Stimulated activated CD8-positive, alpha-beta memory T cell treated with anti-CD3 and anti-CD28 coated beads, Interleukin-4, amount 100 ng/mL, for 1 hour (primary cell): ENCODE measurements at regions not wholly inside any gene's neighbourhood (a gene's known extent, or its start where the extent isn't known, plus 50 kb on each side); places are given as distances from the start of the nearest gene placed in this dataset.

Source experiments
- DNase-seq, 2 donors: peaks; one replicate each; pipeline ENCODE4 v3.0.0-alpha.2; 2020; ENCODE audit warnings: low read depth in 2 of 2, low spot score in 1 of 2

DNA sequence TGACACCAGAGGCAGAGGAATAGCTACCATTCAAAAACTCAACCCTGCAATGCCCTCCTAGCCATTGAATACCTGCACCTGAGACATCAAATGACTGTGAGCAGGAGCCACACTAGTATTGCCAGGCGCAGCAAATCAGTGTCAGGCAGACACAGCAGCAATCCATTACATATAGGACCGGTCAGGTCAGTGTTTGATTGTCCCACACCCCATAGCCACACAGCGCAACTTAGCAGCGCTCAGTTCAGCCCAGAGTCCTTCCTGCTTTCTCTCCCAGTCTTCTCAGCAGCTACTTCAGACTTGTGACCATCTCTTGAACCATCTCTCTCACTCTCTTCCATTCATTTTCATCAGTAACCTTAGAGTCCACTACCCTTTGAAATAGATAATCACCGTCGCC is 181.6 kb upstream of the GPR12 start:
- no peak for DNase-seq

DNA sequence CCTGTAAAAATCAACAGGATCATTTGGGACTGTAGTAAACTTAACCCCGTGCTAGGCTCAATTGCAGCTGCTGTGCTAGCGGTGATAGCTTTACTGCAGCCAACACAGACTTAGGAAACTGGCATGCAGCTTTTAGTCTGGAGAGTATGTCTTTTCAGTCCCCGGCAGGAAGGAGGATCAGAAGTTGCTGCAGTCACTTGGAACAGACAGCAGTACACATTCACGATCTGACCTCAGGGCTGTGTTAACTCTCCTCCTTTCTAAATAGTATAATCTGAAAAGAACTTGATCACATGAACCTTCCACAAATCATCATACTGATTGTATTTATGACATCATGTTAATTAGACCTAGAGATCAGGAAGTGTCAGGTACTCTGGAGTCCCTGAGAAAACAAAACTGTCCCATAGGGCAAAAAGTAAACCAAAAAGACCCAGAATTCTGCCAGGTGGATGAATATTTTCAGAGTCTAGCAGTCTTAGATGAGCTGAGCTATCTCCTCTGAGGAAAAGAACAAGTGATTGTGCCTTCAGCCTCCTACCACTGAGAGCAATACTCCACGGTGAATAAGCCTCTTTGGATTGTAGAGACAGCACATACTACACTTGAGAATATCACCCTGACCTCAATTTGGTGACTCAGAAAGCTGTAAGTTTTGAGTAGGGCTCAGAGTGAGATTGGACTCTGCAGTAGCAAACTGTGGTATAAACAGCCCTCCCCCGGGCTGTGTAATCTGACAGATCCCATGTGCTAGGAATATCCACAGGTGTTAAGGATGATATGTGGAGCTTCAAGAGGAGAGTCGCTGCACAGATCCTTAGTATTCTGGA is 181.0 kb upstream of the GPR12 start:
- no peak for DNase-seq

DNA sequence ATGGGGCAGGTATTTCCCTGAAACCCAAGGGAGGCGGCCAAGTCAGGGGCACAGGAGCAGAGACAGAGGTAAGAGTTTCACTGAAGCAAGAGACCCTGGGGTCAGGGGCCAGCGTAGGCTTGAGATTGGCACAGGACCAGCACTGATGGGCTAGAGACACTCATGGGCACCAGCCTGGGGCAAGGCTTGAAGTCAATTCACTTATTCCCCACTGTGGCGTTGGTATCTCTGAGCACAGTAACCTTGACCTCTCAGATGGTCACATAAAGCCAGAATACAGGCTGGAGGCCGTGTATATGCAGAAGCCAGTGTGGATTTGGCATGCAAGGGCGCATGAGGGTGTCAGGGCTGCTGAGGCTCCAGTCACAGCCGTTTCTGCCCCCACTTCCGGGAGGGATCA is 173.5 kb upstream of the GPR12 start:
- no peak for DNase-seq

DNA sequence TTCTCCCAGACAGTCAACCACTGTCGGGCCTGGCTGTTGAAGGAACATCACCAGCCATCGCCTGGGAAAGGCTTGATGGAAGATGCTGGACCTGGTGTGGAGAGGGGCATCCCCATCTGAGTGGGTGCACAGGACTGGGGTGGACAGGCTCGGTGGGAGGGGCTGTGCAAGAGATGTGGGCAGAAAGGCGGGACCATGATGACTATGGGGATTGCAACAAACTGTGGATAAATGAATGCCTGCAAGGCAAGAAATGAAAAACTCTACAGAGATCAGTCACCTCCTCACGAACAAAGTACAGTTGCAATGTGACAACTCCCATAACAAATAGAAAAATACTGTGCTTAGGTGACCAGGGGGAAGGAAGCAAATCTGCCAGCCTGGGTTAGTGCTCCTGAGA is 171.9 kb upstream of the GPR12 start:
- DNase-seq = no peak

DNA sequence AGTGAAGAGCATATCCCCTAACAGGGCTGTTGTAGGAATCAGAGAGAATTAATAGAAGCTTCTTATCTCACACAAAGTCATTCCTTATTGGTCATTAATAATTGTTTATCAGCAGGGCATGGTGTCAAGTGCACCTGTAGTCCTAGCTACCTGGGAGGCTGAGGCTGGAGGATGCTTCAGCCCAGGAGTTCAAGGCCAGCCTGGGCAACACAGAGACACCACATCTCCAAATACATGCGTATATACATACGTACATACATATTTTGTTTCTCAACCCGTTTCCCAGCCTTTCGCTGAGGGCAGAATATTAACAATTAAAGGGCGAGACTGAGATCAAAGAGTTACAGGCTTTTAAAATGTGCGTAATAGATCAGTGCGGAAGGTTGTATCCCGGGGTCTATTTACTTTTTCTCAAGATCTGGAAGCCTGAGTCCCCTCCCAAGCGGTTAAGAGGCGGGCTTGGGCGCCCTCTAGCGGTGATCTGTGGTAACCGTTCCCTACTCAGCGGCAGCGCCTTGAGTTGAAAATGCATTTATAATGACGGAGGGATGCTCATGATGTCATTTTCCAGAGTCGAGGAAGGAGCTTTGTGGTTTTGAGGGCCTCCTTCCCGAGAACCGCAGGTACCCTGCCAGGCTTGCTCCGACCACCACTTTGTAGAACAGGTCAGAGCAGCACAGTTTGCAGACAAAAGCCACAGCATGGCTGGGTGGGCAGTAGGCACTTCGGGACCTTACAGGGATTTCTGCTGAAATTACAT is 169.6 kb upstream of the GPR12 start:
- peak; percentile 36 to 57 for DNase-seq

DNA sequence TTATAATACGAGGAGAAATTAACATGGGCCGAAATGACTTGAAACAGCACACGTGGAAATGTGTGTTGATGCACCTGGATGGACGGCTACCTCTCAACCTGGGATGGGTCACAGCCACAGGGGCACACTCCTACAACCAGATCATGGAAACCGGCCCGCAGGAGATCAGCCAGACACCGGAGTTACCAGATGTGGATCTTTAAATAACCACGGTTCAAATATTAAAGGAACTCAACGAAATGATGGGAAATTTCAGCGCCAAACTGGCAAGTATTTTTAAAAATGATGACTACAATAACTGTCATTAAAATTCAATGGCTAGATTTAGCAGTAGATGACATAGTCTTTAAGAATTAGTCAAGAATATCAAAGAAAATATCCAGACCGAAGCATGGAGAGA is 166.9 kb upstream of the GPR12 start:
- no peak for DNase-seq

DNA sequence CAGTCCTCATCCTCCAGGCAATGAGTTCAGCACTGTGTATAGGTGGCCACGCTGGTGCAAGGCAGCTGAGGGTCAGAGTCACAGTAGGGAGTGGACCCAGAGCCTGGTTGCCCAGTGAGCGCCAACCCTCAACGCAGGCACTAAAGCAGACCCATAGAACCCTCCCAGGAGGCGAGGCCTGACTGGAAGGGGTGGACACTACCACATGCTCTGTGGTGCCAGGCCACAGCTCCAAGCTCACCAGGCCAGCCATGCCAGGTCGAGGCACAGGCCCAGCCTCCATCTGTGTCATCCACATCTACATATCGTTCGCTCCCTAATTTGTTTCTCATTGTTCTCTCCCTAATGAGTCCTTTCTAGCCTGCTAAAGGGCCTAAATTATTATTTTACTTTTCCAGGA is 165.8 kb upstream of the GPR12 start:
- DNase-seq = no peak

DNA sequence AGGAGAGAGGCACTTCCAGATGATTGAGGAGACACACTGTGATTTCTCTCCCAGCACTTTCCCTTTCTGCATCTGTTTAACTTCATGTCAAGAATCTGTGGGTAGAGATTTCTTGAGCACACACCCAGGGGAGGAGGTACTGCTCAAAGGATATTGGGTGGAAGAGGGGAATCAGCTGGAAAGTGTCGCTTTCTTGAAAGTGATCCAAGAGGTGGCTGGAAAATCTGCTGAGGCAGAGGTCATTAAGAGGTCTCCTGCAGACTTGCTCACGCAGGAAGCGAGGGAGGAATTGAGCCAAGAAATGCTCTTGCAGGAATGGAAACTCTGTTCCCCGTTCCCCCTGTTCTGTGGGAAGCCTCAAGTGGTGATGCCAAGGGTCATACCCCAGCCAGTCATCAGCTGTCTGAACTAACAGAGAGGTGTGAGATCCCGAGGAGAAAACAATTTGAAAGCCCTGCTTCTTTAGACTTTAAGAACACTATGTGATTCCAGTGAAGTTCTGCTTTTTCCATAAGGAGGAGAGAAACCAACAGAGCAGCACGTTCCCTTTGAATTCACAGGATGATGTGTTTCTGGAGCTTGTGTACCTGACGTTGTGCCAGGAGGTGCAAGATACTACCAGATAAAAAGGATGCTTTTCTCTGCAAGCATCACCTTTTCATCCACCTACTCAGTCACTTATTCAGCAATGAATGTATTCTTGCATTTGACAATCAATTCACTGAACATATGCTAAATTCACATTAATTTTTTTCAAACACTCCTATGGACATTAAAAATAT is 163.4 kb upstream of the GPR12 start:
- DNase-seq = no peak

DNA sequence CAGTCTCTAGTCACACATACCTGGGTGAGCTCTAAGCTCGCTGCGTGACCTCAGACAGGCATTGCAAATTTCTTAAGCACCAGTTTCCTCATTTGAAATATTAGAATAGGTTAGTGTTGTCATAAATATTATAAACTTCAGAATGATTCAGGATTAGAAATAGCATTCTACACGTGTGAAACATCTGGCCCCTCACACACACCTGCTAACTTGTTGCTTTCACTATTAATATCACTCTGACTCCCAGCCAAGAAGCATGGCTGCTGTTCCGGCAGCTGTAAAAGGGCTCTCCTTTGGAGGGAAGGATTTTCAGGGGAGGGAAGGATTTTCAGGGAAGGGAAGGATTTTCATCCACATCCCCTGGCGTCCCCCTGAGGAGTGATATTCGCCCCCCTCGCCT is 161.3 kb upstream of the GPR12 start:
- no peak for DNase-seq

DNA sequence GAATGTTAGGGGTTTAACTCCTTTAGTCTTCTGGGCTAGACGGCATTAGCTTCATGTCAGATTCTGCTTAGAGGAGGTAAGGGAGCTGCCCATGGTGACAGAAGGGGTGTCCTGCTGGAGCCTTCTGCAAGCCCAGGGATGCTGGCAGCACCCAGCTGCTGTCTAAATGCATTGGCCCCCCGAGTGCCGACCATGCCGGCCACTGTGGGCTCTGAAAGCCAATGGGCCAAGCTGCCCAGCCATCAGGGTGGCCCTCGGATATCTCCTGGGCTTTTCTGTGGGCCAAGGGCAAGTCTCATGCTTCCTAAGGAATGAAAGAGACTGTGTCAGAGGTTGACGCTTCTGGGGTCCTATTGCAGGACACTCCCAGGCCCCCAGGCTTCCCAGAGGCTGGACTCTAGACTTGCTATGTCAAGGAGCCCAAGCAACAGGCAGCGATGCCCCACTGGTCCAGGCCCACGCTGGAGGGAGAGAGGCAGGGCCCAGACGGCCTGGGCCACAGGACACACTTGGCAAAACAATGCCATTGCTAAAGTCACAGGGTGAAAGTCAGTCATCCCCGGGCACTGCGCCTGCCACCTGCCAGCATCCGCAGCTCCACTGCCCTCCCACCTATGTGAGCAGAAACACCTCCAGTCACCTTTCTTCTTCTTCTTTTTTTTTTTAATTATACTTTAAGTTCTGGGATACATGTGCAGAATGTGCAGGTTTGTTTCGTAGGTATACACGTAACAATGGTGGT is 160.2 kb upstream of the GPR12 start:
- no peak for DNase-seq

DNA sequence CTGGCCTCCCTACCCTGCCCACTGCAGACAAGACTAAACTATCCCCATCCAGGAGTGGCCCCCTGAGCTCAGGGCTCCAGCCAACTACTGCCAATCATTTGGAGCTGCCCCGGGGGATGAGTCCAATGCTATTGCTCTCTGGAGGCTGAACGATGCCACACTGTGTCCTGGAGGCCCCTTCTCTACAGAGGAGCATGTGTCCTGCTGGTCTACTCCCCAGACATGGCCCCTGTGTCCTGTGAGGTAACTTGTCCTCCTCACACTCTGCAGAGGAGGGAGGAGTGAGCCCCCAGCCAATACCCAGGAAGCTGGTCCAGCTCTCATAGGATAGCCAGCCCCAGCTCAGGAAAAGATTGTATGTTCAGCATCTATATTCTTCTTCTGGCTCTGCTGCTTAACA is 159.1 kb upstream of the GPR12 start:
- no peak for DNase-seq

DNA sequence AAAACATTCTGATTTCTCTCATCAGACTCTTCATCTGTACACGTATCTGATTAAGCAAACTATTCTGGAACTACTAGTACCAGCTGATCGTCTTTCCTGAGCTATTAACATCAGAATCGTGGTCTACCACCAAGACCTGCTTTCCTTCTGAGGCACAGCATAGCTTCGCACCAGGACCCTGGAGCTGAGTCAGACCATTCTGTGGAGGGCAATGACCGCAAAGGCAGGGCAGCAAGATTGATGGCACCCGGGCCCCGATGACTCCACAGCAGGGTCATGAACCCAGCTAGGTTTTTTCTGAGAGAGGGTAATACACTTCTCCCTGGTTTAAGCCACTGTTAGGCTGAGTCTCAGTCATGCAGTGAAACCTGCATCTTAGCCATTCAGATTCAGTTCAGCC is 158.7 kb upstream of the GPR12 start:
- no peak for DNase-seq

DNA sequence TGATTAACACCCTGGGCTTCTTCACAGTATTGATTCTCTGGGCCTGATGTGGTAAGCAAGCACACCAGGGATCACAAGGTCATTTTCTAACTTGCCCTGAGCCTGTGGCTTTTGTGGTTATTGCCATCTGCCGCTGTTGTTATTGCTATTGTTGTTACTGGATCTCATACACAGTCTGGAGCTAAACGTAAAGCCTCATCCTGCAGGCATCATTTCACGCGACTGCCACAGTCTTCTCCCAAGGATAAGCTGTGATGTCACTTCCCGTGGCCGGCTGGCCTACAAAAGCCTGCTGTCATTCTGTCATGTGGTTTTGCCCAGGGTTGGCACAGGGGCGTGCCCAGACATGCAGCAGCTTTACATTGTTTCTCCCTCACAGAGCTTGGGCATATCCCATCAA is 154.0 kb upstream of the GPR12 start:
- DNase-seq = no peak

DNA sequence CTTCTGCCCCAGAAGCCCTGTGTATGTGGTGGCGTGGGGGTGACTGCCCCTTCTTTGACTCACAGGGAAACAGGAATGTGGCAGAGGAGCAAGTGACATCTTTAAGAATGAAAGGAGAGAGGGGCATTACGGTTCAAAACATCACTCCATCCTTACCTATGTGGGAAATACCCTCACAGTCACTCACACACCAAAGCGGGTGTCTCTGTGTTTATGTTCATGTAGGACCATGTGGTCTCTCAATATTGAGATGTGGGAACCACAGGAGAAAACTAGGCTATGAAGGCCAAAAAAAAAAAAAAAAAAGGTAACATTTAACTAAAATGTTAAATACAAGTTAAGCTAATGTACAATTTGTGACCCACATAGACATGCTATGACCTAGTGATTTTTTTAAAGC is 153.6 kb upstream of the GPR12 start:
- DNase-seq = no peak

DNA sequence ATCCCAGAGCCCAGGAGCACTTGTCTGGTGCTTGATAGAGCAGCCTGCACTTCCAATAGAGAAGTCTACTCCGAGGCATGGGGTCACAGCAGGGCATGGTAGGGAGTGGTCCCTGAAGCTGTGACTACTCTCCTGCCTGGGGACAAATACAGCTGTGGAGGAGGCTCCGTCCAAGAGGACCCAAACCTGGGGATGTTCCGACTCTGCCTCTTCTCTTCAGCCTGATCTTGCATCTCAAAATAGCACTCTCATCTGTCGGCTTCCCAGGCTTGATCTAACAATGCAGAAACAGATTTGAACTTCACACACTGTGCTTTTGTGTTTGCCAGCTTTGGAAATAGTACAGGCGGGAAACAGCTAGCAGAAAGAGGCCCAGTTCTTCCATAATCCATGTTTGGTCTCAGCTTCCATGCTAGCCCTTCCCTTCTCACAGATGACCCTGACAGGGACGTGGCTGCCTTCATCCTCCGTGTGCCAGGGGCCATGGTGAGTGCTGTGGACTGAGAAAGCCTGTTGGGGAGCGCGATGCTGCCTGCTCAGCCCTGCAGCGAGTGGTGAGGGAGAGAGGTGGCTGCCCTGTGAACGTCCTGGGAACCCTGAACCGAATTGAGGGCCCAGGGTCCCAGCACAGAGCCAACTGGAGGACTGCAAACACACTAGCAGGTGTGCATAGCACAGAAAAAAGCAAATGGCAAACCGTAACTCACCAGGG is 150.3 kb upstream of the GPR12 start:
- no peak for DNase-seq

DNA sequence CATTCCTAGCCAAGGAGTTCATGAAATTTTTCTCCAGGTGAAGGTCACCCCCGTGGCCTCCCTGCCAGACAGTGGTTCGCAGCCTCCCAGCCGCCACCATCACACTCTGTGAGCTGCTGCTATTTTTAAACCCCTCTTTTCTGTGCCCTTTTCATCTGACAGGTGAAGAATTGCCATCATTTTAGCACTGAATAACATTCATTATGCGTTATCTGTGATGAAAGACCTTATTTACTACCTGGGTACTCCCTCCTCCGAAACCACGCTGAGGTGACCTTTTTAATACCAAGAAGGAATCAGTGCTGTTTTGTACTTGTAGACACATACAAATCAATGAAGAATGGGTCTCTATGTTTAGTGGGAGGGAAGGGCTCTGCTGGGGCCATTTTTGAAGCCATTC is 148.9 kb upstream of the GPR12 start:
- DNase-seq = no peak

DNA sequence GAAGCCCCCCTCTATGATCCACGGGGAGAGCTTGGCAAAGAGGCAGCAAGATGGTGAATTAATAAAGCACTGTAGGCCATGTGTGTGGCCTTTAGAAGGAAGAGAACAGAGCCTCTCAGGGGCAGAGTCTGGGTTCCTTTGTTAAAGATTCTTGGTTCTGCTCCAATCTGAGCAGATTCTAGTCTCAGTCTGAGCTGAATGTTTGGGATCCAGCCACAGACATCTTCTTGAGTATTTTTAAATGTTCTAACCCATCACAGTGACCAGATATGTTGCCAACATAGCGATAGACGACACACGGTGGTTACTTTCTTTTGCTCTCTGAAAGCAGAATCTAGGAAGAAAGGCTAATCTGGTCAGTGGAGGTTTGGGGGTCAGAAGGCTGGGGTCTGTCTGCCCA is 147.5 kb upstream of the GPR12 start:
- no peak for DNase-seq

DNA sequence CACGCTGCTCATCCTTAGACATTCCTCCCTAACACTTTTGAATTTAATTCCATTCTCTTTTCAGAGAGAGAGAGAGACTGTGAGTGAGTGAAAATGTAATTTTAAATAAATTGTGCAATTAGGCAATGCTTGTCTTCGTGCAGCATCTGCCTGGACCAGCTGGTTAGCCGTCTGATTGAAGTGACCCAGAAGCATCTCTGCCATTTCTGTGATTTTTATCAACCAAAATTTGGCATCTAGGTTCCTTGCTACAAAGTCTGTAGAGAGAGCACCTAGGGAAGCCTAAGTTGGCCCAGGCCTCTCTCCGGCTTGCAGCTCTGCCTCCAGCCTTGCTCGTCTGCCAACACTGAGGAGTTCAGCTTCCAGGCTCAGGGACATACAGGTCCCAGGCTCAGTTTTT is 138.6 kb upstream of the GPR12 start:
- no peak for DNase-seq

DNA sequence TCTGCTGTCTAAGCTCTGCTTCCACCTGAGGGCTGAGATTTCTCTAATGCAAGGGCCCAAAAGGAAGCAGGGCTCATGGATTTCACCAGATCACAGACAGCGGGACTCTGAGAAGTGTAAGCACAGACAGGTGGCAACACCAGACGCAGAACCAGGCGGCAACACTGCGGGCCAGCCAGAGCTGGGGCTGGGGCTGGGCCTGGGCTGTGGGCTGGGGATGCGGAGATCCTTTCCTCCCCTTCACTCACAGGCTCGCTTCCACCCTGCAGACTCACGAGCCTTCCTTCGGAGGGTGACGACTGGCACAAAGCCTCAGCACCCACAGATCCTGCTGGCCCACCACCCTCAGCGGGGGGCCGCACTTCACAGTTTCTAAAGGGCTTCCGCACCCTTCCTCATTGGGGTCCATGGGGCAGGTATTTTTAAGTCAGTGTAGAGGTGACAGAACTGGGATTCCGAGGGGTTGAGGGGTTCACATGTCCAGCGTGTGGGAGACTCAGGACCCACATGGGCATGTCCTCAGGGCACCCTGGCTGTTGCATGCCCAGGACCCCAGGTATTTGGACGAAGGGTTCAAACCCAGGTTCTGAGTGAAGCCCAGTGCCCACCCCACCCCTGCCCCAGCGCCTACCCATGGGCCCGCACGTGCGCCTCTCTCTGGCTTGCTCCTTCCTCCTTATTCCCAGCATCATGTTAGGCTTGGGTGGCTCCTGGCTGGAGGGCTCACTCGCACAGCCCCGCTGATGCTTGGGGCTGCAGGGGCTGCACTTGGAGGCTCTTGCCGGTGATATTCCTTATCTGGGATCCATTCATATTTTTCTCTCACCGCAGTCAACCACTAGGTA is 137.3 kb upstream of the GPR12 start:
- no peak for DNase-seq
